Left ventricle myocardium inferior (tissue), 1 donor: ENCODE measurements at regions not wholly inside any gene's neighbourhood (a gene's known extent, or its start where the extent isn't known, plus 50 kb on each side); places are given as distances from the start of the nearest gene placed in this dataset.

ENCODE experiments used
- DNase-seq: peaks from one replicate; pipeline ENCODE4 v3.0.0-alpha.2; 2020
- H3K27ac ChIP-seq: fragments of 200-600 bp; replicated peaks from 2 replicates; pipeline ENCODE4 v1.8.0; 2021
- H3K27me3 ChIP-seq: fragments of 200-600 bp; 2 replicates; pipeline ENCODE4 v1.8.0; 2021; ENCODE audit warnings: low read depth
- H3K36me3 ChIP-seq: fragments of 200-600 bp; 2 replicates; pipeline ENCODE4 v1.8.0; 2021
- H3K4me1 ChIP-seq: fragments of 200-600 bp; 2 replicates; pipeline ENCODE4 v1.8.0; 2021
- H3K4me3 ChIP-seq: fragments of 200-600 bp; 2 replicates; pipeline ENCODE4 v1.8.0; 2021; ENCODE audit warnings: mild to moderate bottlenecking, moderate library complexity
- H3K9me3 ChIP-seq: fragments of 200-600 bp; replicated peaks from 2 replicates; pipeline ENCODE4 v1.8.0; 2021
- intact Hi-C: fragments of 100-400 bp; cut with micrococcal nuclease; formaldehyde crosslinking; loops from one replicate; pipeline ENCODE4 v1.11.0; 2022
- TF ChIP-seq, protein P1 (sequence below): fragments of 200-600 bp; IDR thresholded peaks from 2 replicates; pipeline ENCODE4 v1.8.0; 2021; ENCODE audit warnings: antibody characterized with exemption, mild to moderate bottlenecking, borderline replicate concordance
- donor health status: DM: no; HTN: yes; CAD: no; lungs with severe emphysema.

DNA sequence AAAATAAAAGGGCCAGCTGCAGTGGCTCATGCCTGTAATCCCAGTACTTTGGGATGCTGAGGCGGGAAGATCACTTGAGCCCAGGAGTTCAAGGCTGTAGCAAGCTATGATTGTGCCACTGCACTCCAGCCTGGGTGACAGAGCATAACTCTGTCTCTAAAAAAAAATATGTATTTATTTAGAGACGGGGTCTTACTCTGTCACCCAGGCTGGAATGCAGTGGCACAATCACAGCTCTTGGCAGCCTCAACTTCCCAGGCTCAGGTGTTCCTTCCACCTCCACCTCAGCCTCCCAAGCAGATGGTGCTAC lies 179.3 kb upstream of the ATF7IP start:
- TF ChIP-seq, protein P1, sequence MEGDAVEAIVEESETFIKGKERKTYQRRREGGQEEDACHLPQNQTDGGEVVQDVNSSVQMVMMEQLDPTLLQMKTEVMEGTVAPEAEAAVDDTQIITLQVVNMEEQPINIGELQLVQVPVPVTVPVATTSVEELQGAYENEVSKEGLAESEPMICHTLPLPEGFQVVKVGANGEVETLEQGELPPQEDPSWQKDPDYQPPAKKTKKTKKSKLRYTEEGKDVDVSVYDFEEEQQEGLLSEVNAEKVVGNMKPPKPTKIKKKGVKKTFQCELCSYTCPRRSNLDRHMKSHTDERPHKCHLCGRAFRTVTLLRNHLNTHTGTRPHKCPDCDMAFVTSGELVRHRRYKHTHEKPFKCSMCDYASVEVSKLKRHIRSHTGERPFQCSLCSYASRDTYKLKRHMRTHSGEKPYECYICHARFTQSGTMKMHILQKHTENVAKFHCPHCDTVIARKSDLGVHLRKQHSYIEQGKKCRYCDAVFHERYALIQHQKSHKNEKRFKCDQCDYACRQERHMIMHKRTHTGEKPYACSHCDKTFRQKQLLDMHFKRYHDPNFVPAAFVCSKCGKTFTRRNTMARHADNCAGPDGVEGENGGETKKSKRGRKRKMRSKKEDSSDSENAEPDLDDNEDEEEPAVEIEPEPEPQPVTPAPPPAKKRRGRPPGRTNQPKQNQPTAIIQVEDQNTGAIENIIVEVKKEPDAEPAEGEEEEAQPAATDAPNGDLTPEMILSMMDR, result no peak
- intact Hi-C loops, result no loop called here
- Histone ChIP-seq H3K27ac (no peak overlapping the region), H3K4me1 (no peaks in the 10 kb centered on the region), H3K27me3 (peaks cover 36% of the 10 kb centered on the region), H3K36me3 (no peaks in the 10 kb centered on the region), H3K9me3 (no peaks in the 10 kb centered on the region), H3K4me3 (no peak overlapping the region)
- no peak for DNase-seq

DNA sequence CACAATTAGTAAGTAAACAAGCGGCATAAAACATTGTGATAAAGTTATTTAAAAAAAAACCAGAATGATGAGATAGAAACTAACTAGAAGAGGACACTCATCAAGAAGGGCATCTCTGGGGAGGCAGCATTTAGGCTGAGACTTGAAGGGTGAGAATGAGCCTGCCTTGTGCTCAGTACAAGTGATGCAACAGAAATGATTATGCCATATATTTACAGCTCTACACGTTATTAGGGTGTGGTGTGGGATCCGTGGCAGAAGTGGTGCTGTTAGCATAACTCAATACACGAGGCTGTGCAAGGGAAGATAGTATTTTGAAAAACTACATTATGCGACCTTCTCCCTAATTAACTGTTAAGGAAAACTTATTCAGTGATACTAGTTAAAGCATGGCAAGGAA lies 178.5 kb upstream of the ATF7IP start:
- TF ChIP-seq, protein P1, result no peak
- Histone ChIP-seq H3K27ac (no peak overlapping the region), H3K4me1 (no peaks in the 10 kb centered on the region), H3K36me3 (no peaks in the 10 kb centered on the region), H3K4me3 (no peak overlapping the region), H3K27me3 (peaks cover 36% of the 10 kb centered on the region), H3K9me3 (no peaks in the 10 kb centered on the region)
- no peak for DNase-seq
- intact Hi-C loops, result no loop called here

DNA sequence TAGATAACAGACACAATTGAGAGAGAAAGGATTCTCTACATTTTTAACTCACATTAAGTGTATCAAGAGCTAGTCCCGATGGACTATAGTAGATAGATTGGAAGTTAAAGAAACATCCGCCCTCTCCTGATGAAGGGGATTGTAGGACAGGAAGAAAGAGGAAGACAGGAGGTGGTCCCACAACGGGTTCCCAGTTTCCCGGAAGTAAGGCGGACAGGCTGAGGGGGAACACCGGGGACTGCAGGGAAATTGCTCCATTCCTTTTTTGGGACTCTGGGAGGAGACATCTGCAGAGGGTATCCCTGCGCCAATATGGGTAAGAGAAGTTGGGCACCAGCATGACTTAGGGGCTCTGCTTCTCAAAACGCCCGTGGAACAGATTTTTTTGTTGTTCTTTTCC lies 177.5 kb upstream of the ATF7IP start:
- Histone ChIP-seq H3K27me3 (peaks cover 36% of the 10 kb centered on the region), H3K4me1 (no peaks in the 10 kb centered on the region), H3K4me3 (no peak overlapping the region), H3K9me3 (no peaks in the 10 kb centered on the region), H3K27ac (no peak overlapping the region), H3K36me3 (no peaks in the 10 kb centered on the region)
- DNase-seq, result no peak
- intact Hi-C loops, result no loop called here
- TF ChIP-seq, protein P1, result no peak

GRCh38 chr12:14188744-14189143 lies 176.7 kb upstream of the ATF7IP start:
- Histone ChIP-seq H3K36me3 (no peaks in the 10 kb centered on the region), H3K9me3 (no peaks in the 10 kb centered on the region), H3K27me3 (peaks cover 41% of the 10 kb centered on the region), H3K4me3 (no peak overlapping the region), H3K27ac (no peak overlapping the region), H3K4me1 (no peaks in the 10 kb centered on the region)
- TF ChIP-seq, protein P1, result no peak
- no peak for DNase-seq
- intact Hi-C loops, result no loop called here

DNA sequence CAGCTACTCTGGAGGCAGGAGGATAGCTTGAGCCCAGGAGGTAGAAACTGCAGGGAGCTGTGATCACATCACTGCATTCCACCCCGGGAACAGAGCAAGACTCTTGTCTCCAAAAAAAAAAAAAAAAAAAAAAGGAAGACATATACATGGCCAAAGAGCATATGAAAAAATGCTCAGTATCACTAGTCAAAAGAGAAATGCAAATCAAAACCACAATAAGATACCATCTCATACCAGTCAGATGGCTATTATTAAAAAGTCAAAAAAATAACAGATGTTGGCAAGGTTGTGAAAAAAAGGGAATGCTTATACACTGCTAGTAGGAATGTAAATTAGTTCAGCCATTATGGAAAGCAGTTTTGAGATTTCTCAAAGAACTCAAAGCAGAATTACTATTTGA lies 174.8 kb upstream of the ATF7IP start:
- no peak for DNase-seq

DNA sequence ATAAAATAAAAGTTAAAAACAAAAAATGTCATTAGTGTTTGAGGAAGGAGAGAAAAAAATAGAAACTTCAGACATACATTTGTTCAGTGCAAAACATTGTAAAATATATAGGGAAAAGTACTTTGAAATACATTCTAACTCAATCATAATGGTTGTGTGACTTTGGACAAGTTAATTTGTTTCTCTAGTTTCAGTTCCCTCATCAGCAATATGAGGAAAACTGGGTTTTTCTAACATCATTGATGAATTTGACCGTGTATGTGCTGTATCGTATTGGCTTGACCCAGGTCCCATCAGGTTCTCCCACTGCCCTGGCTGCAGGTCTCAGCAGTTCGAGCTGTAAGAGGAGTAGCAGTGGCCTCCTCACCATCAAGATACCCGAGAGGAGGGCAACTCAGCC lies 173.9 kb upstream of the ATF7IP start:
- no peaks in the 10 kb centered on the region for H3K9me3 ChIP-seq
- no peak overlapping the region for H3K4me3 ChIP-seq

More for the DNA sequence above, 174.8 kb upstream of the ATF7IP start:
- Histone ChIP-seq H3K4me3 (no peak overlapping the region), H3K27ac (no peak overlapping the region), H3K9me3 (no peaks in the 10 kb centered on the region), H3K4me1 (no peaks in the 10 kb centered on the region), H3K27me3 (peaks cover 41% of the 10 kb centered on the region), H3K36me3 (no peaks in the 10 kb centered on the region)
- TF ChIP-seq, protein P1, result no peak
- intact Hi-C loops, result no loop called here

More for the DNA sequence above, 173.9 kb upstream of the ATF7IP start:
- peaks cover 38% of the 10 kb centered on the region for H3K27me3 ChIP-seq
- intact Hi-C loops, result no loop called here
- no peaks in the 10 kb centered on the region for H3K36me3 ChIP-seq
- H3K4me1 ChIP-seq, result no peaks in the 10 kb centered on the region
- TF ChIP-seq, protein P1, result no peak
- DNase-seq, result no peak
- no peak overlapping the region for H3K27ac ChIP-seq
